PC-3 (cell line): ENCODE measurements at regions not wholly inside any gene's neighbourhood (a gene's known extent, or its start where the extent isn't known, plus 50 kb on each side); places are given as distances from the start of the nearest gene placed in this dataset.

Experiments used
- EZH2 ChIP-seq: fragments of 300-600 bp; sonication (generic); IDR thresholded peaks from one replicate; pipeline ENCODE4 v1.6.1; 2017; ENCODE audit warnings: antibody characterized with exemption, mild to moderate bottlenecking, low read length; ENCODE audit not compliant: unreplicated experiment
- EZH2phosphoT487 ChIP-seq: fragments of 300-600 bp; sonication (generic); IDR thresholded peaks from 2 replicates; pipeline ENCODE4 v1.6.1; 2018; ENCODE audit warnings: mild to moderate bottlenecking, antibody characterized with exemption, low read length, borderline replicate concordance
- TF ChIP-seq, protein P1 (sequence below): fragments of 300-600 bp; sonication (generic); conservative IDR thresholded peaks from 2 replicates; pipeline ENCODE4 v1.5.1; 2017; ENCODE audit warnings: antibody characterized with exemption, low read depth, mild to moderate bottlenecking, low read length

DNA sequence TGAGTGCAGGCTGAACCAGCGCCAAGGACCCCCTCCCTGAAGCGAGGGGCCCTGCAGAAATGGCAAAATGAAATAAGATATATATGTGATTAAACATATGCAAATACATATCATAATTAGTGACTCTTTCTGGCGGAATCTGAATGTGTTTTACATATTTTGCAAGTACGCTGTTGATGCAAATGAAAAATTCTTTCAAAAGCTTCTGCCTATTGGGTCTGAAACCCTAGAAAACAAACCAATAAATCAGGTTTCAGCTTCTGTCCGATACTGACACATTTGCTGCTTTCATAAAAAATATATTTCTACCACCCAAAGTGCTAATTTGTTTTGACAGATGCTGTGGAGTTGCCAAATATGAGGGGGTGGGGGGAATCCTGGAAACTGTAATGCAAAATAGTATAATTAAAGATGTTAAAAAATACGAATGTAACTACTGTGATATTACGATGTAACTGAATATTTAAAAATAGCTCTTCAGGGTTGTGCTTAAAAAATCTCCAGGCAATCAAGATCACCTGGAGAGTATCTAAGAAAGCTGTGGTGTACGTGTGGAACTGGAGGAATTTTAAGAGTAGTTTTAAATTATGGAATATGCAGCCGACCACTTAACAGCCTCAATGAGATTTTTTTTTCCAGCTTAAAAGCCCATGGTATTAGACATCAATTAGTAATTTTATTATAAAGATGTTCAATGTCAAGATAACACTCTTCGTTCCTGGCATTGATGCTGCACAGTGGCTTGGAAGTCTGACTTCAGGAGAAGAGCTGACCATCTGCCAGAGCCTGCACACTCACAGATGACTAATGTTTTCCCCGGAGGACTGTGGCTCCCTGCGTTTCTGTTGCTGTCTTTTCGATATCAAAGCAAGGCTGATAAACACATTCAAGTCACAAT, 122.2 kb upstream of the RCN1 start:
- TF ChIP-seq, protein P1, sequence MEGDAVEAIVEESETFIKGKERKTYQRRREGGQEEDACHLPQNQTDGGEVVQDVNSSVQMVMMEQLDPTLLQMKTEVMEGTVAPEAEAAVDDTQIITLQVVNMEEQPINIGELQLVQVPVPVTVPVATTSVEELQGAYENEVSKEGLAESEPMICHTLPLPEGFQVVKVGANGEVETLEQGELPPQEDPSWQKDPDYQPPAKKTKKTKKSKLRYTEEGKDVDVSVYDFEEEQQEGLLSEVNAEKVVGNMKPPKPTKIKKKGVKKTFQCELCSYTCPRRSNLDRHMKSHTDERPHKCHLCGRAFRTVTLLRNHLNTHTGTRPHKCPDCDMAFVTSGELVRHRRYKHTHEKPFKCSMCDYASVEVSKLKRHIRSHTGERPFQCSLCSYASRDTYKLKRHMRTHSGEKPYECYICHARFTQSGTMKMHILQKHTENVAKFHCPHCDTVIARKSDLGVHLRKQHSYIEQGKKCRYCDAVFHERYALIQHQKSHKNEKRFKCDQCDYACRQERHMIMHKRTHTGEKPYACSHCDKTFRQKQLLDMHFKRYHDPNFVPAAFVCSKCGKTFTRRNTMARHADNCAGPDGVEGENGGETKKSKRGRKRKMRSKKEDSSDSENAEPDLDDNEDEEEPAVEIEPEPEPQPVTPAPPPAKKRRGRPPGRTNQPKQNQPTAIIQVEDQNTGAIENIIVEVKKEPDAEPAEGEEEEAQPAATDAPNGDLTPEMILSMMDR, result no peak
- TF ChIP-seq EZH2, result no peak
- no peak for TF ChIP-seq EZH2phosphoT487
